Left renal pelvis (tissue), 4 donors: ENCODE measurements at regions not wholly inside any gene's neighbourhood (a gene's known extent, or its start where the extent isn't known, plus 50 kb on each side); places are given as distances from the start of the nearest gene placed in this dataset.

ENCODE experiments used
- DNase-seq, 4 donors: peaks; one replicate each; pipeline ENCODE4 v3.0.0-alpha.2; 2013; ENCODE audit warnings: low read depth in 4 of 4, low spot score in 3 of 4

- no peak for DNase-seq
Measured at GRCh38 chr20:12764053-12764452, 244.7 kb upstream of the SPTLC3 start.

DNA sequence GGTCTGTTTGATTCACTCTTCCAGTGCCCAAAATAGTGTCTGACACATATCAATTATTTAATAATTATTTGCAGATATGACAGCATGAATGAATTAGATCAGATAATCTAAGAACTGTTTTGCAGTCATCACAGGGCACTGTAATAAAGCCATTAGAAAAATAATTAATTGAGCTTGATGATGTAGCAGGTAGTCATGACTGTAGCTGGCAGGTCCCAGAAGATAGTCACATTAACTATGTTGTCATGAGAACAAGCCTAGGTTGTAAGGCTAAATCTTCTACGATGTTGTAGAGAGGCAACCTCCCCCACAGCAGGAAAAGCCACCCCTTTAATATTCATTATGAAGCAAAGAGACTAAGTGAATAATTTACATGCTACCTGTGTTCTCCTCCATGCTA, 243.9 kb upstream of the SPTLC3 start:
- DNase-seq = no peak

GRCh38 chr20:12773936-12774335, 234.8 kb upstream of the SPTLC3 start:
- no peak for DNase-seq

GRCh38 chr20:12775041-12775440, 233.7 kb upstream of the SPTLC3 start:
- peak in 3 of 4 donors; percentile 43 to 61 (median 45) for DNase-seq

DNA sequence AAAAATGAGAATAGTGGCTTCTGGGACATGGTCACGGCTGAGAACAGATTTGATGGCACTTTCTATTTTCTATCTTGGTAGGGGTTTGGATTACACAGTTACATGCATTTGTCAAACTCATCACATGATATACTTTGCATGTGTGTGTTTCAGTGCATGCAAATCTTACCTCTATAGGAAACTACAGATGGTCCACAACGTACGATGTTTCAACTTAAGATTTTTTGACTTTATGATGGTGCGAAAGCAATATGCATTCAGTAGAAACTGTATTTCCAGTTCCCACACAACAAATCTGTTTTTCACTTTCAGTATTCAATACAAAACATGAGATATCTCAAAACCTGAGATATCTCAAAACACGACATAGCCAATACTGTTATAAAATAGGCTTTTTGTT, 231.8 kb upstream of the SPTLC3 start:
- no peak for DNase-seq

- no peak for DNase-seq
Measured at GRCh38 chr20:12786276-12786675, 222.5 kb upstream of the SPTLC3 start.

- no peak for DNase-seq
Measured at GRCh38 chr20:12788632-12789299, 220.0 kb upstream of the SPTLC3 start.

- DNase-seq = no peak
Measured at GRCh38 chr20:12790859-12791258, 217.9 kb upstream of the SPTLC3 start.

DNA sequence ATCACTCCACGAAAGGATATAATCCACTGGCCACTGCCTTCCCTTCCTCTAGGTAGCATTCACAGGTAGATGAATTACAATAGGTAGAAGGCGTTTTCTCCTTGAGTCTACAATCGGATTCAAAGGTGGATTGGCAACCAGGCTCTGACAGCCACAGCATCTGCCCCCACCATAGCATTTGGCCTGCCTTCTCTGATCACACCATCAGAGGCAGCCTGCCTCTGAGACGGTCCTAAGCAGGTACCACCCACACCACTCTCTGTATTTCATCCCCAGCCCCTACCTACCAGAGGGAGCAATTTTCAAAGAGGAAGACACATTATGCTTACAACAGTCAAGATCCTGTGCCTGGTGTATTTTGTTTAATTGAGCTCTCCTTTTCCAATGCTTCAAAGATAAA, 210.5 kb upstream of the SPTLC3 start:
- no peak for DNase-seq

DNA sequence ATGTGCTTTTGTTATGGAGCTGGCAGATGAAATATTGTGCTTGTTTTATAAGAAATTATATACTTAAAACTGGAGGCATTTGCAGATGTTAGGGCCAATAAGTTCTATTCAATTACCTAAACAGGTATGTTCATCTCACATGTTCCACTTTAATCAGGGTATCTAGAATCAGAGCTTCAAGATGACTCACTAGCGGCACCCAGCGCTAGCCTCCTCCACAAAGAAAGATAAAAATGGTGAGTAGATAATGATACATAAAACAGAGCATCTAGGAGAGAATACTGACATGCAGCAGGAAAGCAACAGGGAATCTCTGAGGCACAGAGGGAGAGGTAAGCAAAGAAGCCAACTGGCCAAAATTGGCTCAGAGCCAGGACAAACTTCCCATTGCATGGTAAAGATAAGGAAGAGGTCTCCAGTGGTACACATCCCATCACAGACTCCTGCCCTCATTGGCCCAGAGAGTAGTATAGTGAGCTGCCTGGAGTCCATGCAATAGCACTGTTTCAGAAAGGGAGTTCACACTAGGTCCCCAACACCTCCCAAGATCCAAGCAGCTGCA, 200.7 kb upstream of the SPTLC3 start:
- DNase-seq = no peak

- peak in 1 of 4 donors; percentile 10 for DNase-seq
Measured at GRCh38 chr20:12815231-12815768, 193.5 kb upstream of the SPTLC3 start.

GRCh38 chr20:12815778-12816408, 192.9 kb upstream of the SPTLC3 start:
- no peak for DNase-seq

- DNase-seq = no peak
Measured at GRCh38 chr20:12821249-12821648, 187.5 kb upstream of the SPTLC3 start.

DNA sequence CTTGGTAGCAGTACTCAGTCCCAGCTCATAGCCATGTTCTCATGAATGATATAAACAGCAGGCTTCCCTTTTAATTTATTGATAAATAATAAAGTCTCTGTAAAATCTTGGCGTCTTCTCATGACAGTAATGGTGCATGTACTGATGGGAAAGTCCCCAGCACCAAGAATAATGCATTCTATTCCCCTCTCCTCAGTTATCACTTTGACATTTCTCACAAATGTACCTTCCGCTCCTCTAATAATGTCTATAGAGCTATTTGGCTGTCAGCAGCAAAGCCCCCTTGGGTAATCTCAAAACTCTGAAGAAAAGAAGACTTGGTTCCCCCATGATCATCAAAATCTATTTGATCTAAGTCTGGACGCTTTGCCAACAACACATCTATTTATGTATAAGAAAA, 185.0 kb upstream of the SPTLC3 start:
- DNase-seq = no peak

DNA sequence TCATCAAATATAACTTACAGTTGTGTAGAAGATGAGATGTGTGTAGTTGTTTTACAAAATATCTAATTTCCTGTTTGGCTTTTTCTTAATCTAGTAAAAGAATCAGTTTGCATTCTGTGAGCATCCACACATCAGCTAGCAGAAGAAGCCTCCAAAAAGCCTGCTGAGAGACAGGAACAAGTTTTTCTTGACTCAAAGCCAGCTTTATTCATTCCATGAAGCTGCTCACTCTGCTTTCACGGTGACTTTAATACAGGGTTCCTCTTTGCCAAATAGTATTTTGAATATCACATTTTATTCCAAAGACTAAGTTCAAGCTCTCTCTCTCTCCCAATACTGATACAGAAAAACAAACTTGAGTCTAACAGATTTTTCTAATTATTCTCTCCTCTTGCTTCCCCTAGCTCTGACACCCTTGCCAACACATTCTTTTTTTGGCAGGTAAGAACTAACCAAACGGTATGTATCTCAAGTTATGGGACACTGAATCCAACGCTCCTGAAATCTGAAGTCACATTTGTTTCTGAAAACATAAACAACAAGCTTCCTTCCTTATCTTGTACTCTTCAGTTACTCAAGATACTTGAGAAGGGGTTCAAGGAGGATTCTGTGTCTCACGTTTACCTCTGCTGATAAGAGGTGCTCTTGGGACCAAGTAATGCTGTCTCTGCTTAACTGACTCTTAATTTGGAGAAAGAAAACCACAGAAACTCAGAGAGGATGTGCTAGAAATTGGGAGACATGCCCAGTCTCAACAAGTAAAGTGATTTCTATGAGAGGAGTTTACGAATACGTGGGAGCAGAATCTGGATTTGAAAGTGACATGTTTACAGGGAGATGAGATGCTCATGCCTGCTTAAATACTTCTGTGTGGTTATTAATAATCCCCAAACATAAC, 184.2 kb upstream of the SPTLC3 start:
- no peak for DNase-seq

GRCh38 chr20:12825226-12825595, 183.6 kb upstream of the SPTLC3 start:
- no peak for DNase-seq

DNA sequence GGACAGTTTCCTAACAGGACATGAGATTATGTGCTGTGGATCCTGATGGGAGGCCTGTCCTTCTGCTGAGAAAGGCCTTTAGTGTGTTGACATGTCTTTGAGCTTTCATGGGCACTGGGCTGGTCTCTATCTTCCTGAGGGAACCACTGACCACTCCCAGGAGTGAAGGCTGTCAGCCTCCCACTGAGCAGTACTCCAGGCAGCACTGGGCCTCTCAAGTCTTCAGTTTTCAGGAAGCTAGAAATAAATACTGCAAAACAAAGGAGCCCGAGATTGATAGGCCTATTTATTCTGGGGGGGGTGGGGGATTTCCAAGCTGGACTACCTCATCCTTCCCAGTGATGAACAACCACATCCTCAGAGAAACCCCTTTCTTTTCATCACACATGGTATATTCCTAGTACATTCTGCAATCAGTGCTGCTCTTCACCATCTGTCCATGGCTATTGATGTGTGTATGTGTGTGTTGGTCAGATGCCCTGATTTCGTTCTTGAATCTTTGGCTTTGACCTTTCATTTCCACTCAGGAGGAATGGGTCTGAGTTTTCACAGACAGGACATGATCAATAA, 180.9 kb upstream of the SPTLC3 start:
- no peak for DNase-seq

DNA sequence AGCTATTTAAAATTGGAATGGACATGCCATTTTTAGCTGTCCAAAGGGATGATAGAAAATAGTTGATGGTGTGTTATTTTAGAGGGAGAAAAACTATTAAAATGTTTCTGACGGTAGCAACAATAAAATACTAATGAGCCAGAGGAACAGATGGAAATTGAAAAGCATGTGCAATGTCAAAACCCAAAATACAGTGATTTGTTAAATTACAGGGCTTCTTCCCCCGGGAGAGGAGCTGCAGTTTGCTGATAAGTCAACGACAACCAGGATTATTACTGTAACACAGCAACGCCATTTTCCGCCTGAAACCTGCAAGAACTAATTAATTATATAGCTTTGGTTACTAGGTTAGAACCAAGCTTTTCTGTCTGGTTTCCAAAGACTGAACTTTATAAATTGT, 179.6 kb upstream of the SPTLC3 start:
- no peak for DNase-seq

DNA sequence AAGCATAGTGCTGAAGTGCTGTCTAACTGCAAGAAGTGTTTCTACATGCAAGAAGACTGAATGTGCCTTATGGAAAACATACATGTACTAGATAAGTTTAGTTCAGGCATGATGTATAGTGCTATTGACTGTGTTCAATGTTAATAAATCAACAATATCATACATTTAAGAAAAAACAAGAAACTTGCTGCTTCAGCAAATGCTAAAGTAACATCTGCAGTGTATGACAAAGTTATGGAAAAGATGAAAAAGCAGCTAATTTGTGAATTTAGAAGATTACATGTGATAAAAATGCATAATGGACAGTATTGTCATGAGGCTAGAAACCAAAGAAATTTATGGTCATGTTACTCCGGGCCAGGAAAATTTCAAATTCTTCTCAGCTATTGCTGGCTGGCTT, 174.9 kb upstream of the SPTLC3 start:
- no peak for DNase-seq

GRCh38 chr20:12835999-12836398, 172.8 kb upstream of the SPTLC3 start:
- DNase-seq = no peak

GRCh38 chr20:12837646-12838045, 171.1 kb upstream of the SPTLC3 start:
- no peak for DNase-seq
